ENCODE measurements at regions not wholly inside any gene's neighbourhood (a gene's known extent, or its start where the extent isn't known, plus 50 kb on each side); places are given as distances from the start of the nearest gene placed in this dataset.

DNA sequence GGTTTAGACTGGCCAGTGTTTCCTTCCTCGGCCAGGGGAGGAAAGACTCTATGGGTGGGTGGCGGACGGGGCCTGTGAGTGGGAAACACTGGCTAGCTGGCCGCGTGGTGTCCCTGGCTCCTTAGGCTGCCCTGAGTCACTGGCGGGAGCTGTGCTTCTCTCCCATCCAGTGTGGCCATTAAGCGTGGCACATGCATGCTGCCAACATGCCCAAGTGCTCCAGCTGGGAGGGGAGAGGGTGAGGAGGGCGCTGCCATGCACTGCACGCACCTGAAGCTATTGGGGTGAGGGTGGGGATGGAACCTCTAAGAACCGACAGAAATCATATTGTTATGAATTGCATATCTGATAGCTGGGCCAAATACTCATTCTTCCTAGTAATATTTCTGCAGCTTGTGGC is 270.8 kb downstream of the CALCRL start:
- Histone ChIP-seq H3K4me3 (ENCODE audit: low read depth, low read length, poor library complexity, severe bottlenecking) (no peak overlapping the region), H3K27me3 (ENCODE audit: insufficient read depth, low read length) (no peaks in the 10 kb centered on the region), H3K4me1 (ENCODE audit: insufficient read depth, low read length, severe bottlenecking) (no peaks in the 10 kb centered on the region), H2AFZ (ENCODE audit: low read length) (no peak overlapping the region), H3K27ac (ENCODE audit: low read depth, low read length, poor library complexity, severe bottlenecking) (no peak overlapping the region), H3K9me2 (ENCODE audit: low read depth, low read length) (no peaks in the 10 kb centered on the region), H3F3A (ENCODE audit: insufficient read depth, low read length) (no peaks in the 10 kb centered on the region), H3K4me2 (ENCODE audit: low read length) (no peak overlapping the region), H3K9ac (ENCODE audit: low read length) (no peak overlapping the region), H3K79me2 (ENCODE audit: insufficient read depth, low read length) (no peaks in the 10 kb centered on the region), H4K20me1 (ENCODE audit: insufficient read depth, low read length) (no peaks in the 10 kb centered on the region), H3K9me3 (ENCODE audit: low read length) (no peaks in the 10 kb centered on the region), H3K36me3 (ENCODE audit: insufficient read depth, low read length) (no peaks in the 10 kb centered on the region)
- TF ChIP-seq, protein P1, sequence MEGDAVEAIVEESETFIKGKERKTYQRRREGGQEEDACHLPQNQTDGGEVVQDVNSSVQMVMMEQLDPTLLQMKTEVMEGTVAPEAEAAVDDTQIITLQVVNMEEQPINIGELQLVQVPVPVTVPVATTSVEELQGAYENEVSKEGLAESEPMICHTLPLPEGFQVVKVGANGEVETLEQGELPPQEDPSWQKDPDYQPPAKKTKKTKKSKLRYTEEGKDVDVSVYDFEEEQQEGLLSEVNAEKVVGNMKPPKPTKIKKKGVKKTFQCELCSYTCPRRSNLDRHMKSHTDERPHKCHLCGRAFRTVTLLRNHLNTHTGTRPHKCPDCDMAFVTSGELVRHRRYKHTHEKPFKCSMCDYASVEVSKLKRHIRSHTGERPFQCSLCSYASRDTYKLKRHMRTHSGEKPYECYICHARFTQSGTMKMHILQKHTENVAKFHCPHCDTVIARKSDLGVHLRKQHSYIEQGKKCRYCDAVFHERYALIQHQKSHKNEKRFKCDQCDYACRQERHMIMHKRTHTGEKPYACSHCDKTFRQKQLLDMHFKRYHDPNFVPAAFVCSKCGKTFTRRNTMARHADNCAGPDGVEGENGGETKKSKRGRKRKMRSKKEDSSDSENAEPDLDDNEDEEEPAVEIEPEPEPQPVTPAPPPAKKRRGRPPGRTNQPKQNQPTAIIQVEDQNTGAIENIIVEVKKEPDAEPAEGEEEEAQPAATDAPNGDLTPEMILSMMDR (IDR thresholded peaks at IDR 0.05; ENCODE audit: low read length), result no peak
- TF ChIP-seq EZH2 (IDR thresholded peaks at IDR 0.05; ENCODE audit: borderline replicate concordance, low read length), result no peak

DNA sequence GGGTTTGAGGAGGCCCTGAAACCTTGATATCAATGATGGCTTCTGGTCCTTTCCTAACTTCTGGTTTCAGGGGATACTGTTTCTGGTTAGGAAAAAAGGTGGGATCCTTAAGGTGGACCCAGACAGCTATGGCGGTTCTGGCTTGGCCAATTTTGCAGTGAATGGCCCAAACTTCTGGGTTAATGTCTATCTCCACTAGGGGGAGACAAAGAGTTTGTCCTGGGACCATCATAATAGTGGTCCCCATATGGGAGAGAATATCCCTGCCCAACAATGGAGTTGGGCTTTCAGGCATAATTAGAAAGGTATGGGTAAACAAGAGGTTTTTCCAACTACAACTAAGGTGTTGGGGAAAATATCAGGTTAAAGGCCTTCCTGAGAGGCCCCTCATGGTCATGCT is 273.5 kb downstream of the CALCRL start:
- Histone ChIP-seq H3K9ac (ENCODE audit: low read length) (no peak overlapping the region), H3K27ac (ENCODE audit: low read depth, low read length, poor library complexity, severe bottlenecking) (no peak overlapping the region), H3K27me3 (ENCODE audit: insufficient read depth, low read length) (no peaks in the 10 kb centered on the region), H3K79me2 (ENCODE audit: insufficient read depth, low read length) (no peaks in the 10 kb centered on the region), H3K4me3 (ENCODE audit: low read depth, low read length, poor library complexity, severe bottlenecking) (no peak overlapping the region), H2AFZ (ENCODE audit: low read length) (no peak overlapping the region), H4K20me1 (ENCODE audit: insufficient read depth, low read length) (no peaks in the 10 kb centered on the region), H3K9me2 (ENCODE audit: low read depth, low read length) (no peaks in the 10 kb centered on the region), H3K36me3 (ENCODE audit: insufficient read depth, low read length) (no peaks in the 10 kb centered on the region), H3K4me1 (ENCODE audit: insufficient read depth, low read length, severe bottlenecking) (no peaks in the 10 kb centered on the region), H3K9me3 (ENCODE audit: low read length) (no peaks in the 10 kb centered on the region), H3F3A (ENCODE audit: insufficient read depth, low read length) (no peaks in the 10 kb centered on the region), H3K4me2 (ENCODE audit: low read length) (no peak overlapping the region)
- TF ChIP-seq, protein P1 (IDR thresholded peaks at IDR 0.05; ENCODE audit: low read length), result peak; percentile 69
- TF ChIP-seq EZH2 (IDR thresholded peaks at IDR 0.05; ENCODE audit: borderline replicate concordance, low read length), result no peak

DNA sequence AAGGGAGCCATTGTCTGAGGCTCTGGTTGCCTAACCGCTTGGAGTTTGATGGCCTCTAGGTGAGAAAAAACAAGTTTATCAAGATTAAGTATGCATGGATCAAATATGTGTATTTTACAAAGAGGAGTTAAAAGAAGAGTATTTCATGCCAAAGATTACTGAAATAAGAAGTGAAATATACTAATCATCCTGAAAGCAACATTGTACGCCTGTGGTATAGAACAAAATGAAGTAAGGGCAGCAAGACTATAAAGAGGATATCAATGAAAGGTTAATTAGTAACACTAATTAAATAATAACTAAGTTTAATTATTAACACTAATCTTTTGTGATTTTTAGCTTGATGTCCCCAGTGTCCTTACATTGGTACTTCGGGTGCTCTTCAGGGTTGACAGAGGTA is 276.7 kb downstream of the CALCRL start:
- Histone ChIP-seq H3K27ac (ENCODE audit: low read depth, low read length, poor library complexity, severe bottlenecking) (no peak overlapping the region), H3K36me3 (ENCODE audit: insufficient read depth, low read length) (no peaks in the 10 kb centered on the region), H3K9me3 (ENCODE audit: low read length) (no peaks in the 10 kb centered on the region), H3K4me2 (ENCODE audit: low read length) (no peak overlapping the region), H3K4me3 (ENCODE audit: low read depth, low read length, poor library complexity, severe bottlenecking) (no peak overlapping the region), H2AFZ (ENCODE audit: low read length) (no peak overlapping the region), H3K9ac (ENCODE audit: low read length) (no peak overlapping the region), H3K27me3 (ENCODE audit: insufficient read depth, low read length) (no peaks in the 10 kb centered on the region), H3K79me2 (ENCODE audit: insufficient read depth, low read length) (no peaks in the 10 kb centered on the region), H3K4me1 (ENCODE audit: insufficient read depth, low read length, severe bottlenecking) (no peaks in the 10 kb centered on the region), H3K9me2 (ENCODE audit: low read depth, low read length) (no peaks in the 10 kb centered on the region), H4K20me1 (ENCODE audit: insufficient read depth, low read length) (no peaks in the 10 kb centered on the region), H3F3A (ENCODE audit: insufficient read depth, low read length) (no peaks in the 10 kb centered on the region)
- TF ChIP-seq, protein P1 (IDR thresholded peaks at IDR 0.05; ENCODE audit: low read length), result no peak
- no peak for TF ChIP-seq EZH2 (IDR thresholded peaks at IDR 0.05; ENCODE audit: borderline replicate concordance, low read length)
